ENCODE measurements at regions not wholly inside any gene's neighbourhood (a gene's known extent, or its start where the extent isn't known, plus 50 kb on each side); places are given as distances from the start of the nearest gene placed in this dataset.

DNA sequence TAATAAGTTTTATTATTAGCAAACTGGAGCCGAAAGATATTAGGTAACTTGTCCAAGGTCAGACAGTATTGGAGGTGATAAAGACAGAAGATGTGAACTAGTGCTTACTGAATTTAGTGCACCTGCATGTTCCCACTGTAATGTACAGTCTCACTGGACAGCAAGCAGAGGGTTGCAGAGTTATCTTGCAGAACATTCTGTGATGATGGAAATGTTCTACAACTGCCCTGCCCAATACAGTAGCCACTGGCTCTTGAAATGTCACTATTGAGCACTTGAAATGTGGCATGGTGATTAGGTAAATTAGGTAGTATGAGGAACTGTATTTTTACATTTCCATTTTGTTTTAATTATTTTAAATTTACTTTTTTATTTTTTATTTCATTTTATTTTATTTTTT is 356.6 kb downstream of the EPHA4 start:
- H3K9ac ChIP-seq (ENCODE audit: low read length) = no peak overlapping the region
- H3K4me1 ChIP-seq (ENCODE audit: control insufficient read depth, insufficient read depth, low read length) = no peaks in the 10 kb centered on the region

DNA sequence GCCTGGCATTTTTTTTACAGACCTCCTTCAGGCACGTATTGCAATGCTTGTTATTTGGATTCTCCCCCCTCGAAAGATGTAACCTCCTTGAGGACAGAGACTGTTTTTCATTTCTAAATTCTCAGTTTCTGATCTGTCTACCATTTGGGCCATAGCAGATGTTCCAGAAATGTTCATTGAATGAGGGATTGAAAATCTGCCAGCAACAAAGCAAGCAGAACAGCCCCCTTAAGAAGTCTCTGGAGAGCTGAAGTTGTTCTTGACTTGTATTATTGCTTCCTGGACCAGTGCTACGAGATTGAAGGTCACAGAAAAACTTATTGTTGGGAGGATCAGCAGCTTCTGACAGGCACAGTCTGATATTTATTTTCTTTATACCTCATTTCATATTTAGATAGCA is 355.5 kb downstream of the EPHA4 start:
- Histone ChIP-seq H3K9me3 (ENCODE audit: control insufficient read depth, insufficient read depth, low read depth, low read length) (no peaks in the 10 kb centered on the region), H3K27ac (ENCODE audit: low read depth, low read length) (no peak overlapping the region), H3K27me3 (ENCODE audit: control insufficient read depth, insufficient read depth, low read length) (no peaks in the 10 kb centered on the region), H3K4me3 (ENCODE audit: low read depth, low read length) (no peak overlapping the region), H3K4me1 (ENCODE audit: control insufficient read depth, insufficient read depth, low read length) (no peaks in the 10 kb centered on the region), H3K36me3 (ENCODE audit: control insufficient read depth, insufficient read depth, low read length) (no peaks in the 10 kb centered on the region), H3K9ac (ENCODE audit: low read length) (no peak overlapping the region)

More for the DNA sequence above, 356.6 kb downstream of the EPHA4 start:
- Histone ChIP-seq H3K9me3 (ENCODE audit: control insufficient read depth, insufficient read depth, low read depth, low read length) (no peaks in the 10 kb centered on the region), H3K4me3 (ENCODE audit: low read depth, low read length) (no peak overlapping the region), H3K27me3 (ENCODE audit: control insufficient read depth, insufficient read depth, low read length) (no peaks in the 10 kb centered on the region), H3K27ac (ENCODE audit: low read depth, low read length) (no peak overlapping the region), H3K36me3 (ENCODE audit: control insufficient read depth, insufficient read depth, low read length) (no peaks in the 10 kb centered on the region)

DNA sequence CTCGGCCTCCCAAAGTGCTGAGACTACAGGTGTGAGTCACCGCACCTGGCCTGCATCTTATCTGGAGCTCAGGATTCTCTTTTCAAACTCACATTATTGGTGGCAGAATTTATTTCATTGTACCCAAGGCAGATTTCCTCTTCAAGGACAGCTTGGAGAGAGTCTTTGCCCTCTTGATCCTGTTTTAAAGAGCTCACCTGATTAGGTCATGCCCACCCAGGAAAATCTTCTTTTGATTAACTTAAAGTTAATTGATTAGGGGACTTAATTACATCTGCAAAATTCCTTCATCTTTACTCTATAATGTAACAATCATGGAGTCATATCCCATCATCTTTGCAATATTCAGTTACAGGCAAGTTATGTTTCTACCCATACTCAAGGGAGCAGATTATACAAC is 346.4 kb downstream of the EPHA4 start:
- no peak overlapping the region for H3K27ac ChIP-seq (ENCODE audit: low read depth, low read length)
- no peaks in the 10 kb centered on the region for H3K4me1 ChIP-seq (ENCODE audit: control insufficient read depth, insufficient read depth, low read length)
- H3K9me3 ChIP-seq (ENCODE audit: control insufficient read depth, insufficient read depth, low read depth, low read length) = no peaks in the 10 kb centered on the region
- no peak overlapping the region for H3K9ac ChIP-seq (ENCODE audit: low read length)
- no peaks in the 10 kb centered on the region for H3K36me3 ChIP-seq (ENCODE audit: control insufficient read depth, insufficient read depth, low read length)
- H3K27me3 ChIP-seq (ENCODE audit: control insufficient read depth, insufficient read depth, low read length) = no peaks in the 10 kb centered on the region
- no peak overlapping the region for H3K4me3 ChIP-seq (ENCODE audit: low read depth, low read length)

- Histone ChIP-seq H3K36me3 (ENCODE audit: control insufficient read depth, insufficient read depth, low read length) (no peaks in the 10 kb centered on the region), H3K27ac (ENCODE audit: low read depth, low read length) (no peak overlapping the region)
Measured at GRCh38 chr2:221228214-221228769, 343.8 kb downstream of the EPHA4 start.

GRCh38 chr2:221229099-221229498 is 343.0 kb downstream of the EPHA4 start:
- H3K9me3 ChIP-seq (ENCODE audit: control insufficient read depth, insufficient read depth, low read depth, low read length) = no peaks in the 10 kb centered on the region
- H3K4me1 ChIP-seq (ENCODE audit: control insufficient read depth, insufficient read depth, low read length) = no peaks in the 10 kb centered on the region
- H3K9ac ChIP-seq (ENCODE audit: low read length) = no peak overlapping the region
- H3K4me3 ChIP-seq (ENCODE audit: low read depth, low read length) = no peak overlapping the region
- no peaks in the 10 kb centered on the region for H3K27me3 ChIP-seq (ENCODE audit: control insufficient read depth, insufficient read depth, low read length)
- no peaks in the 10 kb centered on the region for H3K36me3 ChIP-seq (ENCODE audit: control insufficient read depth, insufficient read depth, low read length)
- H3K27ac ChIP-seq (ENCODE audit: low read depth, low read length) = no peak overlapping the region

More at GRCh38 chr2:221228214-221228769, 343.8 kb downstream of the EPHA4 start:
- Histone ChIP-seq H3K9me3 (ENCODE audit: control insufficient read depth, insufficient read depth, low read depth, low read length) (no peaks in the 10 kb centered on the region), H3K4me3 (ENCODE audit: low read depth, low read length) (no peak overlapping the region), H3K9ac (ENCODE audit: low read length) (no peak overlapping the region), H3K27me3 (ENCODE audit: control insufficient read depth, insufficient read depth, low read length) (no peaks in the 10 kb centered on the region), H3K4me1 (ENCODE audit: control insufficient read depth, insufficient read depth, low read length) (no peaks in the 10 kb centered on the region)

DNA sequence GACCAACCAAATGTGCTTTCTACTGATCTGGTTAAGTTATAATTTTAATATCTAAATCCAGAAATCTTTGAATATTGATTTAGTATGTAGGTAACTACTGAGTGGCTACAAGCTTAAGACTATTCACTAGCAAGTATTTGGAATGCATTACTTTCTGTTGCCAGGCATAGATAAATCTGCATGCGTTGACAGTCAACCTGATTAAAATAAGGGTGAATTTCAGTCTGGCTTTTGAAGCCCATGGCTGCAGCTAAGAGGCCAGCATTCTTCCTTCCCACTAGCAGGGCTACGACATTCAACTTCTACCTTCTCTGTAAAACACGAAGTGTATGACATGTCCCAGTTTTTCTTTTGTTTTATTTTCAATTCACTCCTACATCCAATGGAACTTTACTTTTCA is 340.6 kb downstream of the EPHA4 start:
- H3K27ac ChIP-seq (ENCODE audit: low read depth, low read length) = no peak overlapping the region
- H3K4me3 ChIP-seq (ENCODE audit: low read depth, low read length) = no peak overlapping the region
- no peaks in the 10 kb centered on the region for H3K27me3 ChIP-seq (ENCODE audit: control insufficient read depth, insufficient read depth, low read length)
- H3K4me1 ChIP-seq (ENCODE audit: control insufficient read depth, insufficient read depth, low read length) = no peaks in the 10 kb centered on the region
- no peaks in the 10 kb centered on the region for H3K36me3 ChIP-seq (ENCODE audit: control insufficient read depth, insufficient read depth, low read length)
- no peaks in the 10 kb centered on the region for H3K9me3 ChIP-seq (ENCODE audit: control insufficient read depth, insufficient read depth, low read depth, low read length)
- no peak overlapping the region for H3K9ac ChIP-seq (ENCODE audit: low read length)

- H3K27ac ChIP-seq (ENCODE audit: low read depth, low read length) = no peak overlapping the region
- no peak overlapping the region for H3K4me3 ChIP-seq (ENCODE audit: low read depth, low read length)
- H3K9ac ChIP-seq (ENCODE audit: low read length) = no peak overlapping the region
- no peaks in the 10 kb centered on the region for H3K36me3 ChIP-seq (ENCODE audit: control insufficient read depth, insufficient read depth, low read length)
- H3K4me1 ChIP-seq (ENCODE audit: control insufficient read depth, insufficient read depth, low read length) = no peaks in the 10 kb centered on the region
- H3K27me3 ChIP-seq (ENCODE audit: control insufficient read depth, insufficient read depth, low read length) = no peaks in the 10 kb centered on the region
- no peaks in the 10 kb centered on the region for H3K9me3 ChIP-seq (ENCODE audit: control insufficient read depth, insufficient read depth, low read depth, low read length)
Measured at GRCh38 chr2:221235941-221236340, 336.2 kb downstream of the EPHA4 start.

- H3K36me3 ChIP-seq (ENCODE audit: control insufficient read depth, insufficient read depth, low read length) = no peaks in the 10 kb centered on the region
- no peak overlapping the region for H3K9ac ChIP-seq (ENCODE audit: low read length)
- H3K27ac ChIP-seq (ENCODE audit: low read depth, low read length) = no peak overlapping the region
- H3K27me3 ChIP-seq (ENCODE audit: control insufficient read depth, insufficient read depth, low read length) = no peaks in the 10 kb centered on the region
- no peaks in the 10 kb centered on the region for H3K9me3 ChIP-seq (ENCODE audit: control insufficient read depth, insufficient read depth, low read depth, low read length)
- peaks cover 6% of the 10 kb centered on the region; the same call in 1 of the 2 replicates for H3K4me1 ChIP-seq (ENCODE audit: control insufficient read depth, insufficient read depth, low read length)
- H3K4me3 ChIP-seq (ENCODE audit: low read depth, low read length) = no peak overlapping the region
Measured at GRCh38 chr2:221241072-221241471, 331.0 kb downstream of the EPHA4 start.

- peaks cover 6% of the 10 kb centered on the region; the same call in 1 of the 2 replicates for H3K4me1 ChIP-seq (ENCODE audit: control insufficient read depth, insufficient read depth, low read length)
- no peaks in the 10 kb centered on the region for H3K9me3 ChIP-seq (ENCODE audit: control insufficient read depth, insufficient read depth, low read depth, low read length)
- H3K4me3 ChIP-seq (ENCODE audit: low read depth, low read length) = no peak overlapping the region
- H3K36me3 ChIP-seq (ENCODE audit: control insufficient read depth, insufficient read depth, low read length) = no peaks in the 10 kb centered on the region
- no peak overlapping the region for H3K27ac ChIP-seq (ENCODE audit: low read depth, low read length)
- H3K27me3 ChIP-seq (ENCODE audit: control insufficient read depth, insufficient read depth, low read length) = no peaks in the 10 kb centered on the region
- H3K9ac ChIP-seq (ENCODE audit: low read length) = no peak overlapping the region
Measured at GRCh38 chr2:221243771-221244170, 328.3 kb downstream of the EPHA4 start.

DNA sequence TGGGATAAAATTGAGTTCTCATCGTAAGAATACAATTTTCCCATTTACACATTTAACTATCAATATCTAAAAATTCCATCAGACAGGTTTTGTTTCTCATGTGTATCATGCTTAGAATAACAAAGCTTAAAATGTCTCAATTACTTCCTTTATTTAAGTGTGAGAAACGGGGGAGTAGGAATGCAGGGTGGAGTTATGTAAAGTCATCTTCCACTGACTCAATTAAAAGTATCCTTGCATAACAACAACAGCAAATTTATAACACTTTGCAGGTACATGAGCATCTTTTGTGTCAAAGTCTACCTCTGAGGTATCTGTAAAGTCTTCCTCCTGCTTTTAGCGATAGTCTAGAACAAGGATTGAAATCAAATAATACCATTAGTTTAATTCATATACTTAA is 327.1 kb downstream of the EPHA4 start:
- H3K4me1 ChIP-seq (ENCODE audit: control insufficient read depth, insufficient read depth, low read length) = peaks cover 6% of the 10 kb centered on the region; the same call in 1 of the 2 replicates
- no peaks in the 10 kb centered on the region for H3K36me3 ChIP-seq (ENCODE audit: control insufficient read depth, insufficient read depth, low read length)
- no peak overlapping the region for H3K4me3 ChIP-seq (ENCODE audit: low read depth, low read length)
- 0 out of 2 replicates have a peak, but pooled peaks cover 3% of the 10 kb centered on the region for H3K9me3 ChIP-seq (ENCODE audit: control insufficient read depth, insufficient read depth, low read depth, low read length)
- no peaks in the 10 kb centered on the region for H3K27me3 ChIP-seq (ENCODE audit: control insufficient read depth, insufficient read depth, low read length)
- H3K9ac ChIP-seq (ENCODE audit: low read length) = no peak overlapping the region
- no peak overlapping the region for H3K27ac ChIP-seq (ENCODE audit: low read depth, low read length)

- H3K27ac ChIP-seq (ENCODE audit: low read depth, low read length) = no peak overlapping the region
Measured at GRCh38 chr2:221245772-221246171, 326.3 kb downstream of the EPHA4 start.

More at GRCh38 chr2:221245772-221246171, 326.3 kb downstream of the EPHA4 start:
- Histone ChIP-seq H3K4me1 (ENCODE audit: control insufficient read depth, insufficient read depth, low read length) (peaks cover 6% of the 10 kb centered on the region; the same call in 1 of the 2 replicates), H3K9ac (ENCODE audit: low read length) (no peak overlapping the region), H3K4me3 (ENCODE audit: low read depth, low read length) (no peak overlapping the region), H3K36me3 (ENCODE audit: control insufficient read depth, insufficient read depth, low read length) (no peaks in the 10 kb centered on the region), H3K9me3 (ENCODE audit: control insufficient read depth, insufficient read depth, low read depth, low read length) (0 out of 2 replicates have a peak, but pooled peaks cover 3% of the 10 kb centered on the region), H3K27me3 (ENCODE audit: control insufficient read depth, insufficient read depth, low read length) (no peaks in the 10 kb centered on the region)

Measured in HUES6 (cell line).